ENCODE measurements at regions not wholly inside any gene's neighbourhood (a gene's known extent, or its start where the extent isn't known, plus 50 kb on each side); places are given as distances from the start of the nearest gene placed in this dataset.
"Not testable (repeated sequence)": the region's sequence is repeated elsewhere in the genome, so short reads cannot be mapped to it uniquely, and the experiment has no call there.

- CTCF ChIA-PET = no interaction called here
- ATAC-seq (no peak), DNase-seq (no peak)
- Mint-ChIP-seq H3K9me3 (peaks cover 0 to 3% (median 0%) of the 10 kb centered on the region in 11 donors), H3K27ac (no peak overlapping the region), H3K4me3 (no peak overlapping the region), H3K36me3 (no peaks in the 10 kb centered on the region), H3K27me3 (peaks cover 0 to 14% (median 5%) of the 10 kb centered on the region in 5 donors), H3K4me1 (no peaks in the 10 kb centered on the region)
- no peak overlapping the region for H3K4me3 ChIP-seq (ENCODE audit: low read length)
- H3K4me1 ChIP-seq (ENCODE audit: control insufficient read depth in 2 of 2, insufficient read depth in 2 of 2, low read length in 2 of 2) = no peaks in the 10 kb centered on the region
- H3K36me3 ChIP-seq (ENCODE audit: control insufficient read depth in 2 of 3, insufficient read depth in 3 of 3, low read length in 3 of 3) = no peaks in the 10 kb centered on the region
- H3K27me3 ChIP-seq (ENCODE audit: control insufficient read depth in 2 of 2, insufficient read depth in 2 of 2, low read length in 2 of 2) = no peaks in the 10 kb centered on the region
- no peaks in the 10 kb centered on the region for H3K9me3 ChIP-seq (ENCODE audit: control insufficient read depth in 2 of 3, low read length in 3 of 3)
- no peak overlapping the region for H3K27ac ChIP-seq (ENCODE audit: low read depth, low read length)
- POLR2A ChIA-PET = no interaction called here
- intact Hi-C loops (cut with micrococcal nuclease) = no loop called here
Measured at GRCh38 chr4:107366016-107366735, 330.1 kb upstream of the DKK2 start.

- no peaks in the 10 kb centered on the region for H3K27me3 ChIP-seq (ENCODE audit: control insufficient read depth in 2 of 2, insufficient read depth in 2 of 2, low read length in 2 of 2)
- ATAC-seq (no peak), DNase-seq (no peak)
- no peaks in the 10 kb centered on the region for H3K4me1 ChIP-seq (ENCODE audit: control insufficient read depth in 2 of 2, insufficient read depth in 2 of 2, low read length in 2 of 2)
- POLR2A ChIA-PET = no interaction called here
- Mint-ChIP-seq H3K4me1 (no peaks in the 10 kb centered on the region), H3K27me3 (peaks cover 0 to 15% (median 9%) of the 10 kb centered on the region in 5 donors), H3K4me3 (no peak overlapping the region), H3K9me3 (peaks cover 0 to 4% (median 0%) of the 10 kb centered on the region in 11 donors), H3K36me3 (no peaks in the 10 kb centered on the region), H3K27ac (no peak overlapping the region)
- H3K9me3 ChIP-seq (ENCODE audit: control insufficient read depth in 2 of 3, low read length in 3 of 3) = no peaks in the 10 kb centered on the region
- intact Hi-C loops (cut with micrococcal nuclease) = no loop called here
- H3K27ac ChIP-seq (ENCODE audit: low read depth, low read length) = no peak overlapping the region
- CTCF ChIA-PET = no interaction called here
- no peak overlapping the region for H3K4me3 ChIP-seq (ENCODE audit: low read length)
- no peaks in the 10 kb centered on the region for H3K36me3 ChIP-seq (ENCODE audit: control insufficient read depth in 2 of 3, insufficient read depth in 3 of 3, low read length in 3 of 3)
Measured at GRCh38 chr4:107363125-107363524, 327.0 kb upstream of the DKK2 start.

- H3K4me3 ChIP-seq (ENCODE audit: low read length) = no peak overlapping the region
- H3K36me3 Mint-ChIP-seq = no peaks in the 10 kb centered on the region
Measured at GRCh38 chr4:107359208-107359607, 323.1 kb upstream of the DKK2 start.

GRCh38 chr4:107354304-107354703 lies 318.2 kb upstream of the DKK2 start:
- H3K9me3 ChIP-seq (ENCODE audit: control insufficient read depth in 2 of 3, low read length in 3 of 3); CTCF ChIA-PET; H3K4me3 Mint-ChIP-seq; H3K9me3 Mint-ChIP-seq; H3K27ac Mint-ChIP-seq; DNase-seq; ATAC-seq; H3K27me3 ChIP-seq (ENCODE audit: control insufficient read depth in 2 of 2, insufficient read depth in 2 of 2, low read length in 2 of 2); H3K4me1 Mint-ChIP-seq; POLR2A ChIA-PET; H3K27me3 Mint-ChIP-seq; H3K4me1 ChIP-seq (ENCODE audit: control insufficient read depth in 2 of 2, insufficient read depth in 2 of 2, low read length in 2 of 2); H3K27ac ChIP-seq (ENCODE audit: low read depth, low read length); H3K36me3 ChIP-seq (ENCODE audit: control insufficient read depth in 2 of 3, insufficient read depth in 3 of 3, low read length in 3 of 3); H3K36me3 Mint-ChIP-seq; intact Hi-C loops (cut with micrococcal nuclease); H3K4me3 ChIP-seq (ENCODE audit: low read length): not testable (repeated sequence)

More at GRCh38 chr4:107359208-107359607, 323.1 kb upstream of the DKK2 start:
- peaks cover 0 to 15% (median 4%) of the 10 kb centered on the region in 5 donors for H3K27me3 Mint-ChIP-seq
- H3K4me1 ChIP-seq (ENCODE audit: control insufficient read depth in 2 of 2, insufficient read depth in 2 of 2, low read length in 2 of 2) = no peaks in the 10 kb centered on the region
- DNase-seq (no peak), ATAC-seq (no peak)
- peaks cover 0 to 9% (median 0%) of the 10 kb centered on the region in 11 donors for H3K9me3 Mint-ChIP-seq
- H3K27ac Mint-ChIP-seq = no peak overlapping the region
- H3K27ac ChIP-seq (ENCODE audit: low read depth, low read length) = no peak overlapping the region
- intact Hi-C loops (cut with micrococcal nuclease) = no loop called here
- H3K27me3 ChIP-seq (ENCODE audit: control insufficient read depth in 2 of 2, insufficient read depth in 2 of 2, low read length in 2 of 2) = no peaks in the 10 kb centered on the region
- no peaks in the 10 kb centered on the region for H3K9me3 ChIP-seq (ENCODE audit: control insufficient read depth in 2 of 3, low read length in 3 of 3)
- H3K4me3 Mint-ChIP-seq = no peak overlapping the region
- ChIA-PET CTCF (no interaction called here), POLR2A (no interaction called here)
- H3K4me1 Mint-ChIP-seq = no peaks in the 10 kb centered on the region
- no peaks in the 10 kb centered on the region for H3K36me3 ChIP-seq (ENCODE audit: control insufficient read depth in 2 of 3, insufficient read depth in 3 of 3, low read length in 3 of 3)

GRCh38 chr4:107351196-107351595 lies 315.1 kb upstream of the DKK2 start:
- no peaks in the 10 kb centered on the region for H3K4me1 Mint-ChIP-seq
- Histone ChIP-seq H3K27ac (ENCODE audit: low read depth, low read length) (no peak overlapping the region), H3K4me3 (ENCODE audit: low read length) (no peak overlapping the region), H3K4me1 (ENCODE audit: control insufficient read depth in 2 of 2, insufficient read depth in 2 of 2, low read length in 2 of 2) (no peaks in the 10 kb centered on the region), H3K36me3 (ENCODE audit: control insufficient read depth in 2 of 3, insufficient read depth in 3 of 3, low read length in 3 of 3) (no peaks in the 10 kb centered on the region), H3K9me3 (ENCODE audit: control insufficient read depth in 2 of 3, low read length in 3 of 3) (no peaks in the 10 kb centered on the region), H3K27me3 (ENCODE audit: control insufficient read depth in 2 of 2, insufficient read depth in 2 of 2, low read length in 2 of 2) (no peaks in the 10 kb centered on the region)
- CTCF ChIA-PET = no interaction called here
- peaks cover 0 to 8% (median 4%) of the 10 kb centered on the region in 5 donors for H3K27me3 Mint-ChIP-seq
- POLR2A ChIA-PET = no interaction called here
- H3K4me3 Mint-ChIP-seq = no peak overlapping the region
- ATAC-seq (no peak), DNase-seq (no peak)
- H3K36me3 Mint-ChIP-seq = no peaks in the 10 kb centered on the region
- intact Hi-C loops (cut with micrococcal nuclease) = no loop called here
- peaks cover 0 to 7% (median 0%) of the 10 kb centered on the region in 11 donors for H3K9me3 Mint-ChIP-seq
- H3K27ac Mint-ChIP-seq = no peak overlapping the region

- Mint-ChIP-seq H3K27me3 (peaks cover 0 to 8% (median 4%) of the 10 kb centered on the region in 5 donors), H3K36me3 (no peaks in the 10 kb centered on the region), H3K9me3 (peaks cover 0 to 7% (median 0%) of the 10 kb centered on the region in 11 donors), H3K4me1 (no peaks in the 10 kb centered on the region), H3K27ac (no peak overlapping the region), H3K4me3 (no peak overlapping the region)
- H3K36me3 ChIP-seq (ENCODE audit: control insufficient read depth in 2 of 3, insufficient read depth in 3 of 3, low read length in 3 of 3) = no peaks in the 10 kb centered on the region
- POLR2A ChIA-PET = no interaction called here
- no peak for DNase-seq
- H3K9me3 ChIP-seq (ENCODE audit: control insufficient read depth in 2 of 3, low read length in 3 of 3) = no peaks in the 10 kb centered on the region
- no peaks in the 10 kb centered on the region for H3K4me1 ChIP-seq (ENCODE audit: control insufficient read depth in 2 of 2, insufficient read depth in 2 of 2, low read length in 2 of 2)
- H3K4me3 ChIP-seq (ENCODE audit: low read length) = no peak overlapping the region
- CTCF ChIA-PET = no interaction called here
- no peak overlapping the region for H3K27ac ChIP-seq (ENCODE audit: low read depth, low read length)
- intact Hi-C loops (cut with micrococcal nuclease) = no loop called here
- no peaks in the 10 kb centered on the region for H3K27me3 ChIP-seq (ENCODE audit: control insufficient read depth in 2 of 2, insufficient read depth in 2 of 2, low read length in 2 of 2)
- no peak for ATAC-seq
Measured at GRCh38 chr4:107349732-107350131, 313.6 kb upstream of the DKK2 start.

GRCh38 chr4:107349266-107349665 lies 313.2 kb upstream of the DKK2 start:
- Mint-ChIP-seq H3K27me3 (peaks cover 0 to 8% (median 4%) of the 10 kb centered on the region in 5 donors), H3K4me1 (no peaks in the 10 kb centered on the region), H3K27ac (no peak overlapping the region), H3K36me3 (no peaks in the 10 kb centered on the region), H3K4me3 (no peak overlapping the region), H3K9me3 (peaks cover 0 to 7% (median 0%) of the 10 kb centered on the region in 11 donors)
- no peak for DNase-seq
- Histone ChIP-seq H3K27me3 (ENCODE audit: control insufficient read depth in 2 of 2, insufficient read depth in 2 of 2, low read length in 2 of 2) (no peaks in the 10 kb centered on the region), H3K36me3 (ENCODE audit: control insufficient read depth in 2 of 3, insufficient read depth in 3 of 3, low read length in 3 of 3) (no peaks in the 10 kb centered on the region), H3K4me1 (ENCODE audit: control insufficient read depth in 2 of 2, insufficient read depth in 2 of 2, low read length in 2 of 2) (no peaks in the 10 kb centered on the region), H3K9me3 (ENCODE audit: control insufficient read depth in 2 of 3, low read length in 3 of 3) (no peaks in the 10 kb centered on the region), H3K4me3 (ENCODE audit: low read length) (no peak overlapping the region), H3K27ac (ENCODE audit: low read depth, low read length) (no peak overlapping the region)
- ChIA-PET POLR2A (no interaction called here), CTCF (no interaction called here)
- ATAC-seq = no peak
- intact Hi-C loops (cut with micrococcal nuclease) = no loop called here
